ENCODE measurements at regions not wholly inside any gene's neighbourhood (a gene's known extent, or its start where the extent isn't known, plus 50 kb on each side); places are given as distances from the start of the nearest gene placed in this dataset.

DNA sequence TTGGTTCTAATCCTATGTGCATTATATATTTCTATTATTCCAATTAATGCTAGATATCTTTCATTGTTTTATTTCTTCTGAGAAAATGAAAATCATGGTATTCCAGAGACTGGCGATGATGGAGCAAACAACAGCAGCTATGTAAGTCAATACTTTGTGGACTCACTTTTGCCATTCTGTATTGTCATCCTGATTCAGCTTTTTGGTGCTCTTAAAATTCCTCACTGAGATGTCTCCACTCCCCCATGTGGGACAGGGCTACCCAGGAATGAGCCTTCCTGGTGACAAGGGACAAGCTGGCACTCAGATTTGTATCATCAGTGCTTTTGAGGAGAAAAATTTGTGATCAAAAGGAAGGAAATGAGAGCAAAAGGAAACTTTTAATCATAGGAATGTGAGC is 56.7 kb upstream of the XCR1 start:
- H3K36me3 ChIP-seq (replicated peaks in 1 of 2; ENCODE audit: control insufficient read depth in 1 of 2, insufficient read depth in 2 of 2, low read length in 2 of 2): no peaks in the 10 kb centered on the region
- intact Hi-C loops (cut with micrococcal nuclease): no loop called here
- H3K9ac ChIP-seq (ENCODE audit: insufficient read depth, low read length, poor library complexity, severe bottlenecking): no peak overlapping the region
- no peaks in the 10 kb centered on the region for H3K9me3 ChIP-seq (replicated peaks in 1 of 2; ENCODE audit: control insufficient read depth in 1 of 2, insufficient read depth in 1 of 2, low read length in 2 of 2)
- no peaks in the 10 kb centered on the region for H3K27me3 ChIP-seq (ENCODE audit: control insufficient read depth in 2 of 2, insufficient read depth in 2 of 2, low read length in 2 of 2)
- H3K9me3 Mint-ChIP-seq: no peaks in the 10 kb centered on the region
- no peak overlapping the region for H3K4me2 ChIP-seq (replicated peaks; ENCODE audit: extremely low read depth, low read length, poor library complexity, severe bottlenecking)
- H3K4me1 ChIP-seq (ENCODE audit: control insufficient read depth in 1 of 2, insufficient read depth in 2 of 2, low read length in 2 of 2): peaks cover 9 to 11% of the 10 kb centered on the region in 2 donors
- no peaks in the 10 kb centered on the region for H4K20me1 ChIP-seq (ENCODE audit: insufficient read depth, low read length)
- peaks cover 0 to 5% (median 0%) of the 10 kb centered on the region in 3 donors for H3K27me3 Mint-ChIP-seq (ENCODE audit: low read depth in 3 of 3)
- H3K4me3 Mint-ChIP-seq: no peak overlapping the region
- H3K79me2 ChIP-seq (ENCODE audit: insufficient read depth, low read length): no peaks in the 10 kb centered on the region
- TF ChIP-seq, protein P1, sequence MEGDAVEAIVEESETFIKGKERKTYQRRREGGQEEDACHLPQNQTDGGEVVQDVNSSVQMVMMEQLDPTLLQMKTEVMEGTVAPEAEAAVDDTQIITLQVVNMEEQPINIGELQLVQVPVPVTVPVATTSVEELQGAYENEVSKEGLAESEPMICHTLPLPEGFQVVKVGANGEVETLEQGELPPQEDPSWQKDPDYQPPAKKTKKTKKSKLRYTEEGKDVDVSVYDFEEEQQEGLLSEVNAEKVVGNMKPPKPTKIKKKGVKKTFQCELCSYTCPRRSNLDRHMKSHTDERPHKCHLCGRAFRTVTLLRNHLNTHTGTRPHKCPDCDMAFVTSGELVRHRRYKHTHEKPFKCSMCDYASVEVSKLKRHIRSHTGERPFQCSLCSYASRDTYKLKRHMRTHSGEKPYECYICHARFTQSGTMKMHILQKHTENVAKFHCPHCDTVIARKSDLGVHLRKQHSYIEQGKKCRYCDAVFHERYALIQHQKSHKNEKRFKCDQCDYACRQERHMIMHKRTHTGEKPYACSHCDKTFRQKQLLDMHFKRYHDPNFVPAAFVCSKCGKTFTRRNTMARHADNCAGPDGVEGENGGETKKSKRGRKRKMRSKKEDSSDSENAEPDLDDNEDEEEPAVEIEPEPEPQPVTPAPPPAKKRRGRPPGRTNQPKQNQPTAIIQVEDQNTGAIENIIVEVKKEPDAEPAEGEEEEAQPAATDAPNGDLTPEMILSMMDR (IDR thresholded peaks at IDR 0.05): no peak
- no peak for DNase-seq
- H2AFZ ChIP-seq (ENCODE audit: insufficient read depth, low read depth, low read length, poor library complexity, severe bottlenecking): no peak overlapping the region
- H3K36me3 Mint-ChIP-seq: peaks cover 1 to 3% of the 10 kb centered on the region in 2 donors
- H3K27ac Mint-ChIP-seq: no peak overlapping the region
- WGBS (ENCODE audit: insufficient coverage): no CpG with 5 or more reads among the region's 1 CpG
- no peak overlapping the region for H3K4me3 ChIP-seq (replicated peaks in 1 of 3; ENCODE audit: low read depth in 2 of 3, low read length in 3 of 3)
- peaks cover 34% of the 10 kb centered on the region for H3K4me1 Mint-ChIP-seq
- H3K27ac ChIP-seq (ENCODE audit: low read depth in 1 of 2, low read length in 2 of 2): no peak overlapping the region

DNA sequence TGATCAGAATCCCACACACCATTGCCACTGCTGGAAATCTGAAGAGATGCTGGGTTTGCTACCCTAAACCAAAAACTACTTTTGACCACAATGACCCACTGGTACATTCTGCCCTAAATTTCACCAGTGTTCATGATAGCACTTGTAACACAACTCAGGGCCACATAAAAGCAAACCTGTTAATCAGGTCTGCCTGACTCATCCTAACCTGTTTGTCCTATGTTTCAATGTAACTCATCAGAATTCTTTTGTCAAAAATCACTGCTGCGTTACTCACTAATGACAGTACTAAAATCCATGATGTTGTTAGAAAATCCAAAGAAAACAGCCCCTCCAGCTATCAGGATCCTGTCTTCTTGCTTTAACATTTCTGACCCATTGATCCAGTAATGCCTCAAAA is 55.6 kb upstream of the XCR1 start:
- Histone ChIP-seq H2AFZ (ENCODE audit: insufficient read depth, low read depth, low read length, poor library complexity, severe bottlenecking) (no peak overlapping the region), H4K20me1 (ENCODE audit: insufficient read depth, low read length) (no peaks in the 10 kb centered on the region), H3K27ac (ENCODE audit: low read depth in 1 of 2, low read length in 2 of 2) (no peak overlapping the region), H3K4me1 (ENCODE audit: control insufficient read depth in 1 of 2, insufficient read depth in 2 of 2, low read length in 2 of 2) (peaks cover 3 to 7% of the 10 kb centered on the region in 2 donors), H3K36me3 (replicated peaks in 1 of 2; ENCODE audit: control insufficient read depth in 1 of 2, insufficient read depth in 2 of 2, low read length in 2 of 2) (no peaks in the 10 kb centered on the region), H3K9ac (ENCODE audit: insufficient read depth, low read length, poor library complexity, severe bottlenecking) (no peak overlapping the region), H3K79me2 (ENCODE audit: insufficient read depth, low read length) (no peaks in the 10 kb centered on the region), H3K9me3 (replicated peaks in 1 of 2; ENCODE audit: control insufficient read depth in 1 of 2, insufficient read depth in 1 of 2, low read length in 2 of 2) (no peaks in the 10 kb centered on the region), H3K4me2 (replicated peaks; ENCODE audit: extremely low read depth, low read length, poor library complexity, severe bottlenecking) (no peak overlapping the region), H3K27me3 (ENCODE audit: control insufficient read depth in 2 of 2, insufficient read depth in 2 of 2, low read length in 2 of 2) (no peaks in the 10 kb centered on the region), H3K4me3 (replicated peaks in 1 of 3; ENCODE audit: low read depth in 2 of 3, low read length in 3 of 3) (no peak overlapping the region)
- H3K27ac Mint-ChIP-seq: no peak overlapping the region
- DNase-seq: no peak
- WGBS (ENCODE audit: insufficient coverage): no CpG with 5 or more reads among the region's 1 CpG
- H3K4me1 Mint-ChIP-seq: peaks cover 32% of the 10 kb centered on the region
- no peak overlapping the region for H3K4me3 Mint-ChIP-seq
- H3K27me3 Mint-ChIP-seq (ENCODE audit: low read depth in 3 of 3): peaks cover 0 to 5% (median 0%) of the 10 kb centered on the region in 3 donors
- no peaks in the 10 kb centered on the region for H3K9me3 Mint-ChIP-seq
- intact Hi-C loops (cut with micrococcal nuclease): no loop called here
- H3K36me3 Mint-ChIP-seq: no peaks in the 10 kb centered on the region
- TF ChIP-seq, protein P1 (IDR thresholded peaks at IDR 0.05): no peak

Data from CD14-positive monocyte (primary cell).